GM06990 (cell line): ENCODE measurements at regions not wholly inside any gene's neighbourhood (a gene's known extent, or its start where the extent isn't known, plus 50 kb on each side); places are given as distances from the start of the nearest gene placed in this dataset.
A peak's percentile ranks its signal among the peaks of the same experiment; 100 is the strongest.

Source experiments
- DNase-seq: peaks from one replicate; pipeline ENCODE4 v3.0.0-alpha.2; 2011; ENCODE audit not compliant: insufficient read length; ENCODE audit errors: extremely low read depth
- H3K27me3 ChIP-seq: replicated peaks from 2 replicates; pipeline ENCODE4 v1.6.0; 2011; ENCODE audit warnings: low read length; ENCODE audit not compliant: control insufficient read depth, insufficient read depth
- H3K36me3 ChIP-seq: 2 replicates; pipeline ENCODE4 v1.5.1; 2011; ENCODE audit warnings: low read length; ENCODE audit not compliant: control insufficient read depth, insufficient read depth
- H3K4me3 ChIP-seq: replicated peaks from 2 replicates; pipeline ENCODE4 v1.5.1; 2011; ENCODE audit warnings: low read depth, mild to moderate bottlenecking, control low read depth, low read length
- TF ChIP-seq, protein P1 (sequence below): IDR thresholded peaks from 2 replicates; pipeline ENCODE4 v1.5.1; 2011; ENCODE audit warnings: low read length, control low read depth, mild to moderate bottlenecking, inconsistent platforms; ENCODE audit not compliant: insufficient read depth, poor library complexity, severe bottlenecking

DNA sequence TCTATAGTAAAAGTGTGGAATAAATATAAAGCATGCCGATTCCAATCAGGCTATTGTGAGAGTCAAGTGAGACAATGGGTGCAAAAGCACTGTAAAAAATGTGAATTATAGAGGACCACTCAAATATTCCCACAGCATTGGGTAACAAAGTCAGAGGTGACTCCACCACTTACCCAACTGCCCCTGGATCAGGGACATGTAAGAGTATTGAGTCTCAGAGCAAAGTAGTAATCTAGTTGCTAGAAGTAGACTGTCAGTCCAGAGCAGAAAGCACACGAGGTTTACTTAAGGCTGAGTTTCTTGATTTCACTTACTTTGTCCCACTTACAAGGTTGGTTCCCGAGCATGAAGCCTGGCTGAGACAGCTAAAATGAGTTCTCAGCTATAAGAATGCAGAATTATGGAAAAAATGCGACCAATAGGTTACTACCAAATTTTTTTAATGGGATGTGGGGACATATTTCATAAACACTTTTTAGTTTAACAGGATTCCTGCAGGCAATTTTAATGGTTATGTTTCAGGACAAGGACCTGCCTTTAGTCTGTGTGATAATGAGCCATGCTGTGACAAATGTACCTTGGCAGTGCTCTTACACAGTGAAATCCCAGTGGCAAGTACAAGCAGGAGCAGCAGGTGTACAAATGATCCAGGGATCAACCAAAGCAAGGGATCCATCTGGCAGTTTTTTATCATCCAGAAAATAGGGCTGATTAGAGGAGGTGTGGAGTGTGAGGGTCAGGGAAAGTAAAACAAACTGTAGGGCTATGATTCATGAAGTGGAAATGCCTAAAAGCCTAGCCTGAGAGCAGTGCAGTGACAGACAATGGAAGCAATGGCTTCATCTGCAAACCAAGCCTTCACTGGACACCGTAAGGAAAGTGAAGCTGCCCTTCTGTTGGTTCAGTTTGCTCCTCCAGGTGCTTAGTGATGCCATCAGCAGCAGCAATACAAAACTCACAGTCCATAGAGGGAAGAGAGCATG is 156.2 kb upstream of the SPAG17 start:
- Histone ChIP-seq H3K27me3 (no peaks in the 10 kb centered on the region; the same call in 1 of the 2 replicates), H3K4me3 (no peak overlapping the region), H3K36me3 (no peaks in the 10 kb centered on the region)
- TF ChIP-seq, protein P1, sequence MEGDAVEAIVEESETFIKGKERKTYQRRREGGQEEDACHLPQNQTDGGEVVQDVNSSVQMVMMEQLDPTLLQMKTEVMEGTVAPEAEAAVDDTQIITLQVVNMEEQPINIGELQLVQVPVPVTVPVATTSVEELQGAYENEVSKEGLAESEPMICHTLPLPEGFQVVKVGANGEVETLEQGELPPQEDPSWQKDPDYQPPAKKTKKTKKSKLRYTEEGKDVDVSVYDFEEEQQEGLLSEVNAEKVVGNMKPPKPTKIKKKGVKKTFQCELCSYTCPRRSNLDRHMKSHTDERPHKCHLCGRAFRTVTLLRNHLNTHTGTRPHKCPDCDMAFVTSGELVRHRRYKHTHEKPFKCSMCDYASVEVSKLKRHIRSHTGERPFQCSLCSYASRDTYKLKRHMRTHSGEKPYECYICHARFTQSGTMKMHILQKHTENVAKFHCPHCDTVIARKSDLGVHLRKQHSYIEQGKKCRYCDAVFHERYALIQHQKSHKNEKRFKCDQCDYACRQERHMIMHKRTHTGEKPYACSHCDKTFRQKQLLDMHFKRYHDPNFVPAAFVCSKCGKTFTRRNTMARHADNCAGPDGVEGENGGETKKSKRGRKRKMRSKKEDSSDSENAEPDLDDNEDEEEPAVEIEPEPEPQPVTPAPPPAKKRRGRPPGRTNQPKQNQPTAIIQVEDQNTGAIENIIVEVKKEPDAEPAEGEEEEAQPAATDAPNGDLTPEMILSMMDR, result no peak
- no peak for DNase-seq

DNA sequence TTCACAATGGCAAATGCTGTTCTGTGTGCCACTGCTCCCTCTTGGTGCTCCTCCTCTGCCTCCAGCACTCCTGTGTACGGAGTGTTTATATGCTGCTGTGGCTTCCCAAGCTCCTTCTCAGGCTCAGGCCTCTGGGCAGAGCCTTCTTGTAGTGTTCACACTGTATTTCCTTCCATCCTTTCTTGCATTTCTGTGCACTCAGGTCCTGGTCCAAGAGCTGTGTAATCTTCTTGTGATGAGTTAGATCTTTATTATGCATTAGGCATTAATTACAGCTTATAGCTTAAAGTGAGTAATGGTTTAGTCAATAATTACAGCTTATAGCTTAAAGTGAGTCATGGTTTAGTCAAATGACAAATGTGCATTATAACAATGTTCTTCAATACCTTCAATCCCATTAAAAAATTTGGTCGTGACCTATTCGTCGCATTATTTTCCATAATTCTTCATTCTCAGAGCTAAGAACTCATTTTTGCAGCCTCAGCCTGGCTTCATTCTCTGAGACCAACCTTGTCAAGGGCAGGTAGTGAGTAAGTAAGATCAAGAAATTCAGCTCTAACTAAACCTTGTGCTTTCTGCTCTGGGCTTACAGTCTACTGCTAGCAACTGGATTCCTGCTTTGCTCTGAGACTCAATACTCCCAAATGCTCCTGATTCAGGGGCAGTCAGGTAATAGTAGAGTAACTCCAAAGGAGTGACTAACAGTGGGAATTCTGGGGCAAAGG is 154.5 kb upstream of the SPAG17 start:
- Histone ChIP-seq H3K27me3 (no peaks in the 10 kb centered on the region; the same call in 1 of the 2 replicates), H3K4me3 (no peak overlapping the region), H3K36me3 (no peaks in the 10 kb centered on the region)
- no peak for DNase-seq
- TF ChIP-seq, protein P1, result no peak

DNA sequence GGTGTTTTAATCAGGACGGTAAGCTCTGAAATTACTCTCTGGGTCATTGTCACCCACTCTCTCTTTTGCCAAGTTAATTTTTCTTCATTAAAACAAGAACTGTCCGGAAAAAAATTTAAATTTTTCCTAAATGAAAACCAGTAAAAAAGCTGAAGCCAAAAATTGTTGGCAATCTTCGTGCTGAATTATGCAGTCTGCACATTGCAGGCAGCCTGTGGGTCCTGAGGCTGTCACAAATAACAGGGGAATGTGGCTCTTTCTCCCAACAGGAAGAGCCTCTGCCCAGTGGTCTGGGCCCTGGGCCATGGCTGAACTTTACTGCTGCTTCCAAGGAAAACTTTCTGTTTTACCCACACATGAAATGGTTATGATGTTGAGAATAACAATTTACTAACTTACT is 153.9 kb upstream of the SPAG17 start:
- no peak overlapping the region for H3K4me3 ChIP-seq
- no peaks in the 10 kb centered on the region; the same call in 1 of the 2 replicates for H3K27me3 ChIP-seq
- no peaks in the 10 kb centered on the region for H3K36me3 ChIP-seq
- no peak for DNase-seq
- TF ChIP-seq, protein P1, result no peak

DNA sequence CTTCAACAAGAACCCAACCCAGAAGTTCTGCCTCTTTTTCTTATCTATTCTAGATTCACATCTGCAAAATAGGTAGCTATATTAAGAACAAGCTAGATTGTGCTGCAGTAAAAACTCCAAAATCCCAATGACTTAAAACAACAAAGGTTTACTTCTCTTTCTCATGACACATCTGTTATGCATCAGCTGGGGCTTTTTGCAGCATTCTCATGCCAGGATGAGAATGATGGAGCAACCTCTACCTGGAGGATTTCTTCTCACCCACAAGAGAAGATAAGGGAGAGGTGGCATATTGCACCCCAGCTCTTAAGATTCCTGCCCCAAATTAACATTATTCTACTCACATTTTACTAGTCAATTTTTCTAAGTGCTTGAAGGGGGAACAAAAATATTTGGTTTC is 152.3 kb upstream of the SPAG17 start:
- no peak for DNase-seq
- TF ChIP-seq, protein P1, result no peak
- H3K36me3 ChIP-seq, result no peaks in the 10 kb centered on the region
- H3K27me3 ChIP-seq, result no peaks in the 10 kb centered on the region; the same call in 1 of the 2 replicates
- H3K4me3 ChIP-seq, result no peak overlapping the region

DNA sequence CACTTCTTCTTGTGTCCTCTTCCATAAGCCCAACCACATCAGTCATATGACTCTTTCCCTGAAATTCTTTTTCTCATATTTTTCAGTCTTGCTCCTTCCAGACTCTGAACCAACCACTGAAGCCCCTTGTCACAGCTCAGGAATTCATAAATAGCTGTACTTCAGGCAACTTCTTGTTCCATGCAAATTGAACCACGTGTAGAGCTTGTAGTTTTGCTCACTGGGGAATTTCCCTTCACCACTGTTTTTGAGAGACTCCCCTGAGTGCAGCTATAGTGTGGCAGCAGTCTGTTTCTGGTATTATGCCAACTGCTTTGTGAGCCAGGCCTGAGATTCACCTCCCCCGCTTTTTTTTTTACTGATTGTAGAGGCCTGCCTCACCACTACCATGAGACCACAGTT is 150.3 kb upstream of the SPAG17 start:
- peak; percentile 13 for DNase-seq

More for the DNA sequence above, 150.3 kb upstream of the SPAG17 start:
- no peak overlapping the region for H3K4me3 ChIP-seq
- H3K36me3 ChIP-seq, result no peaks in the 10 kb centered on the region
- TF ChIP-seq, protein P1, result no peak
- H3K27me3 ChIP-seq, result no peaks in the 10 kb centered on the region; the same call in 1 of the 2 replicates
